ENCODE measurements at regions not wholly inside any gene's neighbourhood (a gene's known extent, or its start where the extent isn't known, plus 50 kb on each side); places are given as distances from the start of the nearest gene placed in this dataset.
"Not testable (repeated sequence)": the region's sequence is repeated elsewhere in the genome, so short reads cannot be mapped to it uniquely, and the experiment has no call there.

DNA sequence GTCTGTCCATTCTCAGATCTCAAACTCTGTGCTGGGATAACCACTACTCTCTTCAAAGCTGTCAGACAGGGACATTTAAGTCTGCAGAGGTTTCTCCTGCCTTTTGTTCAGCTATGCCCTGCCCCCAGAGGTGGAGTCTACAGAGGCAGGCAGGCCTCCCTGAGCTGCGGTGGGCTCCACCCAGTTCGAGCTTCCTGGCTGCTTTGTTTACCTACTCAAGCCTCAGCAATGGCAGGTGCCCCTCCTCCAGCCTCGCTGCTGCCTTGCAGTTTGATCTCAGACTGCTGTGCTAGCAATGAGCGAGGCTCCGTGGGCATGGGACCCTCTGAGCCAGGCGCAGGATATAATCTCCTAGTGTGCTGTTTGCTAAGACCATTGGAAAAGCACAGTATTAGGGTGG is 53.1 kb upstream of the HUNK start:
- DNase-seq = not testable (repeated sequence)

GRCh38 chr21:31814356-31814755 is 58.5 kb upstream of the HUNK start:
- DNase-seq = not testable (repeated sequence)

GRCh38 chr21:31813862-31814261 is 59.0 kb upstream of the HUNK start:
- no peak for DNase-seq

- no peak for DNase-seq
Observed at GRCh38 chr21:31804008-31804394, 68.8 kb upstream of the HUNK start.

- no peak for DNase-seq
Observed at GRCh38 chr21:31803039-31804007, 69.5 kb upstream of the HUNK start.

DNA sequence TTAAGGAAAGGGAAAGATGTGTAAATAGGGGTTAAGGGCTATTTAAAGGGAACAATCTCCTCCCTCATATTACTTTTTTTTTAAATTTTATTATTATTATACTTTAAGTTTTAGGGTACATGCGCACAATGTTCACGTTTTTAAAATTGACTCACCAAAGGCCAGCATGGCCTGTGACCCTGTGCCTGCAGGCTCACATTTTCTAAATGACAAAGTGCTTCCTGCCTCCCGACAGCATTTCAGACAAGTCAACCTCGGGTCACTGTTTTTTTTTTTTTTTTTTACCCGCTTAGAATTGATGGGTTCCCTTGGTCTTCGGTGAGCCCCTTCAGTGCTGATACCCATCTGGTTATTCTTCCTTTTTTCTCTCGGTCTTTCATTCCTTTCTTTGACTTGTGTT is 70.4 kb upstream of the SCAF4 start:
- DNase-seq = no peak

DNA sequence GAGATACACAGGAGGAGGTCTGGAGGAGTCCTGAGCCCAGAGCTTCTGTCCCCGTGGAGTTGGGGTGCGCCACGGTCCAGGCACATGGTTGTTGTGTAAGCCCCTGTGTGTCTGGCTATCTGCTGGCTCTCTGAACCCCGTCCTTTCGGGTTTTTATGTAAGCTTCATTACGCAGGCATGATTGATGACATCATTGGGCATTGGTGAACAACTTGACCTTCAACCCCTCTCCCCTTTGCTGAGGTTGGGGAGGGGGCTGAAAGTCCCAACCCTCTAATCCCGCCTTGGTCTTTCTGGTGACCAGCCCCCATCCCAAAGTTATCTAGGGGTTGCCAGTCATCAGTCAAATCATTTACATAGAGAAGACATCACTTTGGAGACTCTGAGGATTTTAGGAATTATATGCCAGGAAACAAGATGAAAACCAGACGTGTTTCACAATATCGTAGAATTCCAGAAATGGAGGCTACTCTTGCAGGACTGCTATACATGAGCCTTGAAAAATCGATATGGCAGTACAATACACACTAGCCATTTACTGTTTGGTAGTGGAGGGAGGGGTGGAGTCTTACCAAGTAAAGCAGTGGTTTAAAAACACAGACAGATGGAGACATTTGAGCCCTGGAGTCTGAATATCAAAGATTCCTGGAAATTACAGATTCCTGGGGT is 69.8 kb upstream of the SCAF4 start:
- DNase-seq = no peak

DNA sequence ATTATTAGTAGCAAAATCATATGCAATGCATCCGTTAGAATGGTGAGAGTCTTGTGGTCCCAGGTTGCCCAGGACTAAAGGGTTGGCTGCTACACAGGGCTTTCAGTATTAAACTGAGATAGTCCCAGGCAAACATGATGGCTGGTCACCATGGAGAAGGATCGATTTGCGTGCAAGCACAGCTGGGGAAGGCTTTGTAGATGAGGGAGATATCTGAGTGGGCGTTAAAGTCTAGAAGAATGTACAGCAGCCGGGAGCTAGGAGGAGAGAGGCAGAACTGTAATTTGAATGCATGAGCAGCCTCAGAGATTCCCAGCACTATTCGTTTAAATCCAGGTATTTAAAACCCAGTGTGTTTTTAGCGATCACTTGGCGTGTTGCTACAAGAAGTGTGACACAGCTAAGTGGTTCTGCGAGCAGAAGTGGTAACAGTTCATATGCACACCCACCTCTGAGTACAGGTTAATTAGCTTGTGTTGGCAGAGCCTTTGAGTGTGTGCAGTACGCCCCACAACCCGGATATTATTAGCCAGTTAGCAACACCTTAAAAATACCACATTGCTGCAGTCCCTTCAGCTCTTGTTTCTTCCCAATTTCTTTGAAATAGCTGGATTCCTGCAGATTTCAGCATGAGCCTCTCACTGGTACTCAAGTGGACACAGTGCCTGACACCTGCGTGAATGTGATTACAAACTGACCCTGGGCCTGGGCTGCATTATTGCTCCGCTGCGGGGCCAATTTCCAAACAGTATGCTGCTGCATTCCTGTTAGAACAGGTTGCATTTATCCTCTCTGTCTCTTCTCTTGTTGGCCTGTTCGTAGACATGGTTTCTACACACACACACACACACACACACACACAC is 67.2 kb upstream of the SCAF4 start:
- no peak for DNase-seq

GRCh38 chr21:31795992-31796391 is 64.1 kb upstream of the SCAF4 start:
- no peak for DNase-seq

DNA sequence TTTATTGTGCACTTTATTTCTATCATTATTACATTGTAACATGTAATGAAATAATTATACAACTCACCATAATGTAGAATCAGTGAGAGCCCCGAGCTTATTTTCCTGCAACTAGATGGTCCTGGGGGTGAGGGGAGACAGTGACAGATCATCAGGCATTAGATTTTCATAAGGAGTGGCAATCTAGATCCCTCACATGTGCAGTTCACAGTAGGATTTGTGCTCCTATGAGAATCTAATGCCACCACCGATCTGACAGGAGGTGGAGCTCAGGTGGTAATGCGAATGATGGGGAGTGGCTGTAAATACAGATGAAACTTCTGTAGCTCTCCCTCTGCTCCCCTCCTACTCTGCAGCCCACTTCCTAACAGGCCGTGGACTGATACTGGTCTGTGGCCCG is 58.5 kb upstream of the SCAF4 start:
- DNase-seq = not testable (repeated sequence)

DNA sequence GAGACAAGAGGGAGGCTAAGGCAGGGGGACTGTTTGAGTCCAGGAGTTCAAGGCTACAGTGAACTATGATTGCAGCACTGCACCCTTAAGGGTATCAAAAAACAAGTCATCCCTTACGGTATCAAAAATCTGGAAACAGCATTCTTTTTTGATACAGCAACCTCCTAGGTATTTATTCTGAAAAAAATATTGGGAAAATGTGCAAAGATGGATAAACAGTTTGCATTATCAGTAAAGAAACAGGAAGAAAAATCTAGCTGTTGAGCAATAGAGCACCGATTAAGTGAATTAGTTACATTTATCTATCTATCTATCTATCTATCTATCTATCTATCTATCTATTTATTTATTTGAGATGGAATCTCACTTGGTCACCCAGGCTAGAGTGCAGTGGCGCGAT is 56.7 kb upstream of the SCAF4 start:
- DNase-seq = no peak

DNA sequence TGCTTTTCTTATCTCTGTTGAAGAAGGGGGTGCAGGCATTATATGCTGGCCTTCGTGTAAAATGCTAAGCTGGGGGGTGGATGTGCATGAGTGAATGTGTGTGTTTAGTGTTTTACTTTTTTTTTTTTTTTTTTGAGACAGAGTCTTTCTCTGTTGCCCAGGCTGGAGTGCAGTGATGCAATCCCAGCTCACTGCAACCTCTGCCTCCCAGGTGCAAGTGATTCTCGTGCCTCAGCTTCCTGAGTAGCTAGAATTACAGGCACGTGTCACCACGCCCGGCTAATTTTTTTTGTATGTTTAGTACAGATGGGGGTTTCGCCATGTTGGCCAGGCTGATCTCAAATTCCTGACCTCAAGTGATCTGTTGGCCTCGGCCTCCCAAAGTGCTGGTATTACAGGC is 55.8 kb upstream of the SCAF4 start:
- DNase-seq = not testable (repeated sequence)

- no peak for DNase-seq
Observed at GRCh38 chr21:31786164-31786920, 54.4 kb upstream of the SCAF4 start.

GRCh38 chr21:31785237-31786163 is 53.6 kb upstream of the SCAF4 start:
- DNase-seq = peak; percentile 30

DNA sequence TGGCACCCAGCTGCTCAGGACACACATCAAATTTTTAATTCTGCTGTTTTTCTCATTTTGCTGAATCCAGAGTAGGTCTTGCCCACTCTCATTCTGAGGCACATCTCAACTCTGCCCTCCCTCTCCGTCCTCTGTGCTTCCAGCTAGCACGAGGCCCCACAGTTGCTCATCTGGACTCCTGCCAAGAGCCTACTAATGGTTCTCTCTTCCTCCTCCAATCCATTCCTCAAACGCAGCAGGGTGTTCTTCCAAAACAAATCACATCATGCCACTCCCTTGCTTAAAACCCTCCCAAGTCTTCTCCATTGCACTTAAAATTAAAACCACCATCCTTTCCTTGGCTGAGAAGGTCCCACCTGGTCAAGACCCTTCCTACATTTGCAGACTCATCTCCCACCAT is 49.8 kb upstream of the SCAF4 start:
- DNase-seq = no peak

All from activated naive CD4-positive, alpha-beta T cell treated with Interleukin-2 at 50 U/mL for 16 hours (primary cell).